CD4-positive, alpha-beta T cell (primary cell): ENCODE measurements at regions not wholly inside any gene's neighbourhood (a gene's known extent, or its start where the extent isn't known, plus 50 kb on each side); places are given as distances from the start of the nearest gene placed in this dataset.

Experiments used
- ATAC-seq: fragments of 200-7000 bp; cut with Tn5 transposase; one replicate; pipeline ENCODE4 v1.10.0; 2022; ENCODE audit warnings: mild to moderate bottlenecking; ENCODE audit not compliant: poor library complexity
- CTCF ChIA-PET: fragments of 350-600 bp; sonication (Branson Sonifier 250); formaldehyde crosslinking; loops from one replicate; lab custom pipeline; 2021; ENCODE audit warnings: antibody characterized with exemption, inconsistent platforms; lab: Charles Lee
- POLR2A ChIA-PET: fragments of 350-600 bp; sonication (Branson Sonifier 250); formaldehyde crosslinking; loops from one replicate; lab custom pipeline; 2021; ENCODE audit warnings: antibody characterized with exemption, inconsistent platforms; lab: Charles Lee
- DNase-seq, 14 experiments: peaks; one replicate each; pipeline ENCODE4 v3.0.0-alpha.2; 2013 to 2020; ENCODE audit warnings: mixed read lengths in 2 of 14
- H3K27ac ChIP-seq, 2 donors: one replicate each; pipeline versions ENCODE4 v1.5.1 to v1.7.0; 2013; ENCODE audit warnings: low read length in 2 of 2, low read depth in 1 of 2, mild to moderate bottlenecking in 1 of 2
- H3K27me3 ChIP-seq, 2 experiments: 1 replicate in 1 of 2; 2 replicates in 1 of 2; pipeline versions ENCODE4 v1.6.1 to v1.7.0; 2013; ENCODE audit warnings: low read length in 2 of 2, control low read depth in 1 of 2, mild to moderate bottlenecking in 1 of 2, moderate library complexity in 1 of 2; ENCODE audit not compliant: insufficient read depth in 2 of 2, control insufficient read depth in 1 of 2
- H3K36me3 ChIP-seq: one replicate; pipeline ENCODE4 v1.6.1; 2013; ENCODE audit warnings: low read length, control low read depth; ENCODE audit not compliant: insufficient read depth
- H3K4me1 ChIP-seq: one replicate; pipeline ENCODE4 v1.6.1; 2013; ENCODE audit warnings: low read length, control low read depth; ENCODE audit not compliant: insufficient read depth
- H3K4me3 ChIP-seq: one replicate; pipeline ENCODE4 v1.5.1; 2013; ENCODE audit warnings: mild to moderate bottlenecking, low read length, moderate library complexity
- H3K9me3 ChIP-seq, 2 experiments: 1 replicate in 1 of 2; 2 replicates in 1 of 2; pipeline versions ENCODE4 v1.6.1 to v1.7.0; 2013; ENCODE audit warnings: low read length in 2 of 2, mild to moderate bottlenecking in 2 of 2, control low read depth in 1 of 2, moderate library complexity in 1 of 2; ENCODE audit not compliant: control insufficient read depth in 1 of 2, insufficient read depth in 1 of 2
- H3K27ac Mint-ChIP-seq: one replicate; pipeline ENCODE4 v1.8.0; 2020; ENCODE audit warnings: mixed read lengths
- H3K27me3 Mint-ChIP-seq: one replicate; pipeline ENCODE4 v1.8.0; 2021; ENCODE audit warnings: mixed read lengths
- H3K36me3 Mint-ChIP-seq: one replicate; pipeline ENCODE4 v1.8.0; 2021; ENCODE audit warnings: low read depth, mixed read lengths
- H3K4me1 Mint-ChIP-seq: one replicate; pipeline ENCODE4 v1.8.0; 2021; ENCODE audit warnings: low read depth, mixed read lengths
- H3K4me3 Mint-ChIP-seq: one replicate; pipeline ENCODE4 v1.8.0; 2020; ENCODE audit warnings: mild to moderate bottlenecking, mixed read lengths
- H3K9me3 Mint-ChIP-seq: one replicate; pipeline ENCODE4 v1.8.0; 2020; ENCODE audit warnings: mixed read lengths
- CTCF ChIP-seq: fragments of 200-600 bp; IDR thresholded peaks from one replicate; pipeline ENCODE4 v1.8.0; 2022; ENCODE audit warnings: antibody characterized with exemption, mild to moderate bottlenecking
- intact Hi-C, 2 experiments: fragments of 100-400 bp; cut with DNase I in 1 of 2; cut with micrococcal nuclease in 1 of 2; formaldehyde crosslinking; loops; one replicate each; pipeline versions ENCODE4 v1.15.1 to v1.9.0; 2023 to 2025; cut with DNase I, micrococcal nuclease

DNA sequence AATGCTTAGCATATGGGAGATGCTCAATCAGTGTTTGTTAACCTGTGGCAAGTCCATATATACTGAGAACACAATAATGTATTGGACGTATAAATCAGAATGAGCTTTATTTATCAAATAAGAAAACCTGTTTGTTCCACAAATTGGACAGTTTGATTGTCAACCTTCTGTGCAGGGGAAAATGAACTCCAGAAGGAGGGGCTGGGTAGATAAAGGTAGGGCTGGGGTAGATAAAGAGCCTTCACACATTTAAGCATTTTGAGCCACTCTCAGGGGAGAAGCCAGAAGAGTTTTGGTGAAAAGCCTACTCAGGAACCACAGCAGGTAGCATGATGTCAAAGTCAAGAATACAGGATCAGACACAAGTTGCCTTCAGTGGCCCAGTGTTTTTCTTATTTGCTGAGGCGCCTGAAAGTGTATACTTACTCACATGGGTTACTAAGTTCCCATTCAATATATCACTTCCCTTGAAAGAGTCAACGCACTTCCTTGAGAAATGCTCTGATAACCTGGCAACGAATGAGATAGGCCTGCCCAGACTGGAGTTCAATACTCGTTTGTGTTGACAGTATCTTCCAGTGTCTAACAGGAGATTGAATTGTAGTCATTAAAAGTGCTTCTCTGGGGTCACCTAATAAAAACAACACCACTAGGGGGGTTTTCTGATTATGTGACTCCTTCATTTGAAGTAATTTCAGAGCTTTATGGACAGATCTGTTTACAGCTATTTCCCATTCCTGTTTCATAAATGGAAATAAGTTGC, 263.9 kb upstream of the CITED2 start:
- POLR2A ChIA-PET = no interaction called here
- H3K4me1 Mint-ChIP-seq = no peaks in the 10 kb centered on the region

GRCh38 chr6:139637766-139638165, 263.3 kb upstream of the CITED2 start:
- ChIA-PET POLR2A (no interaction called here), CTCF (no interaction called here)
- DNase-seq (no peak), ATAC-seq (no peak)
- Histone ChIP-seq H3K9me3 (no peaks in the 10 kb centered on the region), H3K36me3 (no peaks in the 10 kb centered on the region), H3K27me3 (peaks cover 0 to 7% of the 10 kb centered on the region in 2 experiments), H3K4me3 (no peak overlapping the region), H3K27ac (no peak overlapping the region), H3K4me1 (no peaks in the 10 kb centered on the region)
- Mint-ChIP-seq H3K27ac (no peak overlapping the region), H3K4me1 (no peaks in the 10 kb centered on the region), H3K27me3 (peaks cover 31% of the 10 kb centered on the region), H3K9me3 (no peaks in the 10 kb centered on the region), H3K4me3 (no peak overlapping the region), H3K36me3 (no peaks in the 10 kb centered on the region)
- TF ChIP-seq CTCF = no peak
- intact Hi-C loops = no loop called here

More for the DNA sequence above, 263.9 kb upstream of the CITED2 start:
- Histone ChIP-seq H3K4me3 (no peak overlapping the region), H3K9me3 (no peaks in the 10 kb centered on the region), H3K36me3 (no peaks in the 10 kb centered on the region), H3K27me3 (peaks cover 0 to 7% of the 10 kb centered on the region in 2 experiments), H3K27ac (no peak overlapping the region), H3K4me1 (no peaks in the 10 kb centered on the region)
- ATAC-seq = no peak
- no peak for DNase-seq
- H3K9me3 Mint-ChIP-seq = no peaks in the 10 kb centered on the region
- peaks cover 31% of the 10 kb centered on the region for H3K27me3 Mint-ChIP-seq
- CTCF ChIA-PET = no interaction called here
- TF ChIP-seq CTCF = no peak
- H3K27ac Mint-ChIP-seq = no peak overlapping the region
- H3K36me3 Mint-ChIP-seq = no peaks in the 10 kb centered on the region
- intact Hi-C loops = no loop called here
- H3K4me3 Mint-ChIP-seq = no peak overlapping the region

DNA sequence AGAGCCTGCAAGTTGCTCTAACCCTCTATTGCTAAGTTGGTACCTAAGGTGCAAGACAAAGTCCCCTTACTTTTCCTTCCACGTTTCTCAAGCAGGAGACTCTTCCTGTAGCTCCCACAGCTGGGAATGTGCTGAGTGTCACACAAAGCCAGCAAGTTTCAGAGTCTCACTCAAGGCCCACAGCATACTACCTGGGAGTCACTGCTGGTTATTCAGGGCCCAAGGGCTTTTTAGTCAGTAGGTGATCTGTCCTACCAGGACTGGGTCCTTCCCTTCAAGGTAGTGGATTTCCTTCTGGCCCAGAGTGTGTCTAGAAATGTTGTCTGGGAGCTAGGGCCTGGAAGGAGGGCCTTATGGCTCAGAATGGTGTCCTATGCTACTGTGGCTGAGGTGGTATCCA, 261.9 kb upstream of the CITED2 start:
- Histone ChIP-seq H3K27me3 (peaks cover 0 to 7% of the 10 kb centered on the region in 2 experiments), H3K4me1 (no peaks in the 10 kb centered on the region), H3K27ac (no peak overlapping the region), H3K36me3 (no peaks in the 10 kb centered on the region), H3K4me3 (no peak overlapping the region), H3K9me3 (no peaks in the 10 kb centered on the region)
- Mint-ChIP-seq H3K36me3 (no peaks in the 10 kb centered on the region), H3K4me3 (no peak overlapping the region), H3K4me1 (no peaks in the 10 kb centered on the region), H3K9me3 (no peaks in the 10 kb centered on the region), H3K27ac (no peak overlapping the region), H3K27me3 (peaks cover 28% of the 10 kb centered on the region)
- ATAC-seq (no peak), DNase-seq (no peak)
- intact Hi-C loops = no loop called here
- ChIA-PET POLR2A (no interaction called here), CTCF (no interaction called here)
- no peak for TF ChIP-seq CTCF
